ENCODE measurements at regions not wholly inside any gene's neighbourhood (a gene's known extent, or its start where the extent isn't known, plus 50 kb on each side); places are given as distances from the start of the nearest gene placed in this dataset.

- H3K27ac ChIP-seq: no peak overlapping the region
- no peak for TF ChIP-seq ZFX (IDR thresholded peaks at IDR 0.05; ENCODE audit: borderline replicate concordance)
- no peak for TF ChIP-seq CTCF (IDR thresholded peaks at IDR 0.05)
Measured at GRCh38 chr19:31668921-31669320, 319.7 kb upstream of the TSHZ3 start.

- TF ChIP-seq ZFX (IDR thresholded peaks at IDR 0.05; ENCODE audit: borderline replicate concordance) (no peak), CTCF (IDR thresholded peaks at IDR 0.05) (no peak)
- no peak overlapping the region for H3K27ac ChIP-seq
Measured at GRCh38 chr19:31670931-31671330, 321.7 kb upstream of the TSHZ3 start.

GRCh38 chr19:31671411-31672035 lies 322.3 kb upstream of the TSHZ3 start:
- no peak for TF ChIP-seq ZFX (IDR thresholded peaks at IDR 0.05; ENCODE audit: borderline replicate concordance)
- H3K27ac ChIP-seq: no peak overlapping the region

- TF ChIP-seq CTCF (IDR thresholded peaks at IDR 0.05) (no peak), ZFX (IDR thresholded peaks at IDR 0.05; ENCODE audit: borderline replicate concordance) (no peak)
- H3K27ac ChIP-seq: no peak overlapping the region
Measured at GRCh38 chr19:31674503-31675192, 325.4 kb upstream of the TSHZ3 start.

- no peak for TF ChIP-seq CTCF (IDR thresholded peaks at IDR 0.05)
- no peak for TF ChIP-seq ZFX (IDR thresholded peaks at IDR 0.05; ENCODE audit: borderline replicate concordance)
- H3K27ac ChIP-seq: no peak overlapping the region
Measured at GRCh38 chr19:31675193-31675913, 326.1 kb upstream of the TSHZ3 start.

- TF ChIP-seq CTCF (IDR thresholded peaks at IDR 0.05) (peak; percentile 31), ZFX (IDR thresholded peaks at IDR 0.05; ENCODE audit: borderline replicate concordance) (no peak)
- H3K27ac ChIP-seq: no peak overlapping the region
Measured at GRCh38 chr19:31676271-31677004, 327.2 kb upstream of the TSHZ3 start.

- H3K27ac ChIP-seq: no peak overlapping the region
- TF ChIP-seq ZFX (IDR thresholded peaks at IDR 0.05; ENCODE audit: borderline replicate concordance): no peak
- no peak for TF ChIP-seq CTCF (IDR thresholded peaks at IDR 0.05)
Measured at GRCh38 chr19:31678421-31678820, 329.2 kb upstream of the TSHZ3 start.
